ENCODE measurements at regions not wholly inside any gene's neighbourhood (a gene's known extent, or its start where the extent isn't known, plus 50 kb on each side); places are given as distances from the start of the nearest gene placed in this dataset.

DNA sequence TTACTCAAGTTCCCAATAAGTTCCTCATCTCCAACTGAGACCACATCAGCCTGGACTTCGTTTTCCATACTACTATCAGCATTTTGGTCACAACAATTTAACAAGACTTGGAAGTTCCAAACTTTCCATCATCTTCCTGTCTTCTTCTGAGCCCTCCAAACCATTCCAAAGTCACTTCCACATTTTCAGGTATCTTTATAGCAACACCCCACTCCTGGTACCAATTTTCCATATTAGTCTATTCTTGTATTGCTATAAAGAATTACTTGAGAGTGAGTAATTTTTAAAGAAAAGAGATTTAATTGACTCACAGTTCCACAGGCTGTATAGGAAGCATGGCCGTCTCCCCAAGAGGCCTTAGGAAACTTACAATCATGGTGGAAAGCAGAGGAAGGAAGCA is 138.6 kb upstream of the GPRIN3 start:
- TF ChIP-seq, protein P1, sequence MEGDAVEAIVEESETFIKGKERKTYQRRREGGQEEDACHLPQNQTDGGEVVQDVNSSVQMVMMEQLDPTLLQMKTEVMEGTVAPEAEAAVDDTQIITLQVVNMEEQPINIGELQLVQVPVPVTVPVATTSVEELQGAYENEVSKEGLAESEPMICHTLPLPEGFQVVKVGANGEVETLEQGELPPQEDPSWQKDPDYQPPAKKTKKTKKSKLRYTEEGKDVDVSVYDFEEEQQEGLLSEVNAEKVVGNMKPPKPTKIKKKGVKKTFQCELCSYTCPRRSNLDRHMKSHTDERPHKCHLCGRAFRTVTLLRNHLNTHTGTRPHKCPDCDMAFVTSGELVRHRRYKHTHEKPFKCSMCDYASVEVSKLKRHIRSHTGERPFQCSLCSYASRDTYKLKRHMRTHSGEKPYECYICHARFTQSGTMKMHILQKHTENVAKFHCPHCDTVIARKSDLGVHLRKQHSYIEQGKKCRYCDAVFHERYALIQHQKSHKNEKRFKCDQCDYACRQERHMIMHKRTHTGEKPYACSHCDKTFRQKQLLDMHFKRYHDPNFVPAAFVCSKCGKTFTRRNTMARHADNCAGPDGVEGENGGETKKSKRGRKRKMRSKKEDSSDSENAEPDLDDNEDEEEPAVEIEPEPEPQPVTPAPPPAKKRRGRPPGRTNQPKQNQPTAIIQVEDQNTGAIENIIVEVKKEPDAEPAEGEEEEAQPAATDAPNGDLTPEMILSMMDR (IDR thresholded peaks at IDR 0.05; ENCODE audit: low read depth, low read length, poor library complexity, severe bottlenecking), result no peak
- no peak for TF ChIP-seq EZH2phosphoT487 (IDR thresholded peaks at IDR 0.05; ENCODE audit: borderline replicate concordance, low read length)

All from DOHH2 (cell line).